ENCODE measurements at regions not wholly inside any gene's neighbourhood (a gene's known extent, or its start where the extent isn't known, plus 50 kb on each side); places are given as distances from the start of the nearest gene placed in this dataset.

DNA sequence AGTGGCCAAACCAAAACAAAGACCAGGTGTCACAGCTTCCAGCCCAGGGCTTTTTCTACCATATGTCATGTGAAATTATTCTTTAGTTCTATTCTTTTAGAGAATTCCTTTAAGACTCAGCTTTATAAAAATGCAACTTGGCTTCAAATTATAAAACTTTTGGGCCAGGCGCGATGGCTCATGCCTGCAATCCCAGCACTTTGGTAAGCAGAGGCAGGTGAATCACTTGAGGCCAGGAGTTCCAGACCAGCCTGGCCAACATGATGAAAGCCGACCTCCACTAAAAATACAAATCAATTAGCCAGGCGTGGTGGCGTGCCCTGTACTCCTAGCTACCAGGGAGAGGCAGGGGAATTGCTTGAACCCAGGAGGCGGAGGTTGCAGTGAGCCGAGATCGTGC, 210.3 kb upstream of the ARG1 start:
- 91% methylated on average over 5 of the region's 8 CpGs for WGBS (ENCODE audit: insufficient coverage)
- Histone ChIP-seq H3K27ac (ENCODE audit: low read depth, low read length) (no peak overlapping the region), H3K36me3 (ENCODE audit: control insufficient read depth, insufficient read depth, low read length) (no peaks in the 10 kb centered on the region), H3K9me3 (ENCODE audit: control insufficient read depth, insufficient read depth, low read length) (no peaks in the 10 kb centered on the region), H3K27me3 (ENCODE audit: control insufficient read depth, insufficient read depth, low read length) (no peaks in the 10 kb centered on the region), H3K4me1 (ENCODE audit: control insufficient read depth, insufficient read depth, low read length) (peaks cover 2% of the 10 kb centered on the region), H3K4me3 (ENCODE audit: low read depth, low read length) (no peak overlapping the region)
- DNase-seq (ENCODE audit: low read depth in 4 of 6, low spot score in 6 of 6): no peak

DNA sequence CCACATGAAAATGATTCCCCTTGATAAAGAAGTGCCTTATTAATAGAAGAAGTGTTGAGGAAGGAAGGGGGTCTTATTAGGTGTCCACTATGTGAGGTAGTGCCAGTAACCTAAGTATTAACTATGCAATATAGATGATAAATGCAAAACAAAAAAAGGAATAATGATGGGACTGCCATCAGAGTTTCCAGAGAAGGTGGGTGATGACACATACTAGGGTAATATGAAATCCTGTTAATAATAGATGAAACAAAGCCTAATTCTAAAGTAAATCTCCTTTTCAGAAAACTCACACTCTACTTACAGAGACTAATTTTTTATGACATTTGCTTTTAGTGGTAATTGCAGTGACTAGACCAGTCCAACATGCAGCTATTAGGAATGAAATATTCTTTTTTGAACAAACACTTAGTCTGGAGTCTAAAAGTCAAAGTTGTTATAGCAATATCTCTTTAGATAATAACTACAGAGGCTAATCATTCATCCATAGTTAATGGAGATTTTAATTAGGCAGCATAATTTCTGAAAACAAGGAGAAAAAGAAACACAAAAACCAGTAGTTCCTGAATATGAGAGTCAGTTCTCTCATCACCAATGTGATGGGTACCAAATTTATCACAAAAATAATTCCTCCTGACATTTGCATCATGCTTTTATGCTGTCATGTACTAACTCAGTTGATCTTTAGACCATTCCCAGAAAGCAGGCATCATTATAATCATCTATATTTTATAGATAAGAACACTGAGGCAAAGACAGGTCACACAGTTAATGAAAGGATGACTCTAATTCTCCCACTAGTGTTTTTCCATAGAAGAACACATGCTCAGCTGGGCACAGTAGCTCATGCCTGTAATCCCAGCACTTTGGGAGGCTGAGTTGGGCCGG, 208.8 kb upstream of the ARG1 start:
- no peak overlapping the region for H3K27ac ChIP-seq (ENCODE audit: low read depth, low read length)
- H3K27me3 ChIP-seq (ENCODE audit: control insufficient read depth, insufficient read depth, low read length): no peaks in the 10 kb centered on the region
- no CpG with 5 or more reads among the region's 1 CpG for WGBS (ENCODE audit: insufficient coverage)
- H3K4me1 ChIP-seq (ENCODE audit: control insufficient read depth, insufficient read depth, low read length): peaks cover 9% of the 10 kb centered on the region
- H3K4me3 ChIP-seq (ENCODE audit: low read depth, low read length): no peak overlapping the region
- no peak for DNase-seq (ENCODE audit: low read depth in 4 of 6, low spot score in 6 of 6)
- H3K36me3 ChIP-seq (ENCODE audit: control insufficient read depth, insufficient read depth, low read length): no peaks in the 10 kb centered on the region
- no peaks in the 10 kb centered on the region for H3K9me3 ChIP-seq (ENCODE audit: control insufficient read depth, insufficient read depth, low read length)

- Histone ChIP-seq H3K27ac (ENCODE audit: low read depth, low read length) (no peak overlapping the region), H3K36me3 (ENCODE audit: control insufficient read depth, insufficient read depth, low read length) (no peaks in the 10 kb centered on the region), H3K27me3 (ENCODE audit: control insufficient read depth, insufficient read depth, low read length) (no peaks in the 10 kb centered on the region), H3K4me3 (ENCODE audit: low read depth, low read length) (no peak overlapping the region), H3K4me1 (ENCODE audit: control insufficient read depth, insufficient read depth, low read length) (peaks cover 10% of the 10 kb centered on the region), H3K9me3 (ENCODE audit: control insufficient read depth, insufficient read depth, low read length) (no peaks in the 10 kb centered on the region)
- WGBS (ENCODE audit: insufficient coverage): no CpG with 5 or more reads among the region's 2 CpGs
- DNase-seq (ENCODE audit: low read depth in 4 of 6, low spot score in 6 of 6): no peak
Observed at GRCh38 chr6:131366223-131366622, 206.8 kb upstream of the ARG1 start.

DNA sequence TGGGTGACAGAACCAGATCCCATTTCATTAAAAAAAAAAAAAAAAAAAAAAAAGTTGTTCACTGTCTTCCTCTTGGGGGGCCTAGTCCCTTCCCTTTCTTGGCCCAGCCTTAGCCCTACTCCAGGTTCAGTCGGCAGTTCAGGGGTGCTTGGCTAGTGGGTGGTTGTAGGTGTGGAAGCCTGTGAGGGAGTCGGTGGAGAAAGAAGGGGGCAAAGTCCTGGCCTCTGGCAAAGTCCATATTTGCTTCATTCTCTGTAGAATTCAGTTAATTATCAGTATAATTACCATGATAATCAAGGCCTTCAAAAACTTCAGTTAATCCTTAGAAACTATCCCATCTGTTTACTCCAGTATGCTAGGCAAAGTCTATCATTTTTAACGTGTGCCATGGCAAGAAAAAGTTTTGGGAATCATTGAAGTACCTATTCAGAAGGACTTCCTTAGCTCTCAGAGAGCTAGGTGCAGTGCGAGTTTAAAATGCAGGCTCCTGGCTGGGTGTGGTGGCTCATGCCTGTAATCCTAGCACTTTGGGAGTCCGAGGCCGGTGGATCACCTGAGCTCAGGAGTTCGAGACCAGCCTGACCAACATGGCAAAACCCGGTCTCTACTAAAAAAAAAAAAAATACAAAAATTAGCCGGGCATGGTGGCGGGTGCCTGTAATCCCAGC, 205.7 kb upstream of the ARG1 start:
- 88% methylated on average over 2 of the region's 10 CpGs for WGBS (ENCODE audit: insufficient coverage)
- no peaks in the 10 kb centered on the region for H3K36me3 ChIP-seq (ENCODE audit: control insufficient read depth, insufficient read depth, low read length)

GRCh38 chr6:131368198-131368911, 204.7 kb upstream of the ARG1 start:
- no peaks in the 10 kb centered on the region for H3K36me3 ChIP-seq (ENCODE audit: control insufficient read depth, insufficient read depth, low read length)
- peak overlapping the region; percentile 68 for H3K27ac ChIP-seq (ENCODE audit: low read depth, low read length)
- 19% methylated on average over 4 of the region's 6 CpGs for WGBS (ENCODE audit: insufficient coverage)
- H3K9me3 ChIP-seq (ENCODE audit: control insufficient read depth, insufficient read depth, low read length): no peaks in the 10 kb centered on the region
- H3K4me3 ChIP-seq (ENCODE audit: low read depth, low read length): no peak overlapping the region
- no peaks in the 10 kb centered on the region for H3K27me3 ChIP-seq (ENCODE audit: control insufficient read depth, insufficient read depth, low read length)
- H3K4me1 ChIP-seq (ENCODE audit: control insufficient read depth, insufficient read depth, low read length): peaks cover 10% of the 10 kb centered on the region
- DNase-seq (ENCODE audit: low read depth in 4 of 6, low spot score in 6 of 6): peak in 5 of 6 donors; percentile 40 to 96 (median 66)

More for the DNA sequence above, 205.7 kb upstream of the ARG1 start:
- Histone ChIP-seq H3K27ac (ENCODE audit: low read depth, low read length) (no peak overlapping the region), H3K9me3 (ENCODE audit: control insufficient read depth, insufficient read depth, low read length) (no peaks in the 10 kb centered on the region), H3K27me3 (ENCODE audit: control insufficient read depth, insufficient read depth, low read length) (no peaks in the 10 kb centered on the region), H3K4me1 (ENCODE audit: control insufficient read depth, insufficient read depth, low read length) (peaks cover 10% of the 10 kb centered on the region), H3K4me3 (ENCODE audit: low read depth, low read length) (no peak overlapping the region)
- no peak for DNase-seq (ENCODE audit: low read depth in 4 of 6, low spot score in 6 of 6)

GRCh38 chr6:131372535-131372934, 200.5 kb upstream of the ARG1 start:
- H3K4me3 ChIP-seq (ENCODE audit: low read depth, low read length): no peak overlapping the region
- WGBS (ENCODE audit: insufficient coverage): 48% methylated on average over 2 of the region's 5 CpGs
- no peaks in the 10 kb centered on the region for H3K27me3 ChIP-seq (ENCODE audit: control insufficient read depth, insufficient read depth, low read length)
- H3K4me1 ChIP-seq (ENCODE audit: control insufficient read depth, insufficient read depth, low read length): peaks cover 9% of the 10 kb centered on the region
- H3K27ac ChIP-seq (ENCODE audit: low read depth, low read length): no peak overlapping the region
- no peaks in the 10 kb centered on the region for H3K36me3 ChIP-seq (ENCODE audit: control insufficient read depth, insufficient read depth, low read length)
- H3K9me3 ChIP-seq (ENCODE audit: control insufficient read depth, insufficient read depth, low read length): no peaks in the 10 kb centered on the region
- no peak for DNase-seq (ENCODE audit: low read depth in 4 of 6, low spot score in 6 of 6)

DNA sequence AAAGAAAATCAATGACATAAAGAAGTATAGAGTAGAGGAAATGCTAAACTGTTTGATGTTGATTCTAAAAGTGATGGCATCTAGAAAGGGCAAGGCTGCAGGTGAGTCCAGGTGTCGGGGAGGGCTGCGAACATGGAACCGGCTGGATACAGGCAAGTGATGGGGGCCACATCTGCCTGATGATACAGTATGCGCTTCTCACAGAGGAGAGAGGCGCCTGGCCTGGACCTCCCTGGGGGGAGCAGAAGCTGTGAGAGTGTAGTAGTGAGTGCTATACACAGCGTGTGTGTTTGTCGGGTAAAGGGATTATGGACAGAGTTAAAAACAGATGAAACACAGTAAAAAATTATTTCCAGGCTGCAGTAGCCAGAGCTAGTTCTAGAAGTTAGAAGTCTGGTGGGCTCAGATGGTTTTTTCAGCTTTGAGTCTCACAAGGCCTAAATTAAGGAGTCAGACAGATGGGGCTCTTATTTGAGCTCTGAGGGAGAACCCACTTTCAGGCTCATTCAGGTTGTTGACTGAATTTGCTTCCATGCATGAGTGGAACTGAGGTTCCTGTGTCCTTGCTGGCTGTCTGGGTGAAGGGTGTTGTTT, 195.8 kb upstream of the ARG1 start:
- no peaks in the 10 kb centered on the region for H3K27me3 ChIP-seq (ENCODE audit: control insufficient read depth, insufficient read depth, low read length)
- no peaks in the 10 kb centered on the region for H3K36me3 ChIP-seq (ENCODE audit: control insufficient read depth, insufficient read depth, low read length)
- WGBS (ENCODE audit: insufficient coverage): 89% methylated on average over 7 of the region's 7 CpGs
- no peak overlapping the region for H3K27ac ChIP-seq (ENCODE audit: low read depth, low read length)
- H3K4me3 ChIP-seq (ENCODE audit: low read depth, low read length): no peak overlapping the region
- peak in 2 of 6 donors; percentile 40 to 71 for DNase-seq (ENCODE audit: low read depth in 4 of 6, low spot score in 6 of 6)
- no peaks in the 10 kb centered on the region for H3K4me1 ChIP-seq (ENCODE audit: control insufficient read depth, insufficient read depth, low read length)
- no peaks in the 10 kb centered on the region for H3K9me3 ChIP-seq (ENCODE audit: control insufficient read depth, insufficient read depth, low read length)

GRCh38 chr6:131378874-131379273, 194.2 kb upstream of the ARG1 start:
- 100% methylated on average over 1 of the region's 1 CpG for WGBS (ENCODE audit: insufficient coverage)
- Histone ChIP-seq H3K27me3 (ENCODE audit: control insufficient read depth, insufficient read depth, low read length) (no peaks in the 10 kb centered on the region), H3K36me3 (ENCODE audit: control insufficient read depth, insufficient read depth, low read length) (no peaks in the 10 kb centered on the region), H3K27ac (ENCODE audit: low read depth, low read length) (no peak overlapping the region), H3K4me1 (ENCODE audit: control insufficient read depth, insufficient read depth, low read length) (peaks cover 6% of the 10 kb centered on the region), H3K4me3 (ENCODE audit: low read depth, low read length) (no peak overlapping the region), H3K9me3 (ENCODE audit: control insufficient read depth, insufficient read depth, low read length) (no peaks in the 10 kb centered on the region)
- no peak for DNase-seq (ENCODE audit: low read depth in 4 of 6, low spot score in 6 of 6)

DNA sequence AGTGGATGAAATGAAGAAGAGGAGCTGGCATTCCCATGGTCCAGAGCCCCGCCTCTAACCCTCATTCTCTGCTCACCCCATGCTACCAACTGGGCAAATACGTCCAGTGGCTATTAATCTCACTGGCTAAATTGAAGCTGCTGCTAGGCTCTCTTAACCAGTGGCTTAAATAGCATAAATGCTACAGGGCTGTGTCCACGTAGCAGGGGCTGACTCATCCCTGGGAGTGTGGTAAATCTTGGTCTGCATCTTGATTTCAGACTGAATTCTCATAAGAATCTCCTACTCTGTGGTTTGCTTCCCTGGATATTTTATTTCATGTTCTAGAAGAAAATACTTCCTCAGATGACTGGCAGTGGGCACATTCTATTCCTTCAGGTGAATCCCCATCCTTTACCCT, 193.1 kb upstream of the ARG1 start:
- H3K27me3 ChIP-seq (ENCODE audit: control insufficient read depth, insufficient read depth, low read length): no peaks in the 10 kb centered on the region
- no peaks in the 10 kb centered on the region for H3K9me3 ChIP-seq (ENCODE audit: control insufficient read depth, insufficient read depth, low read length)
- no peak overlapping the region for H3K27ac ChIP-seq (ENCODE audit: low read depth, low read length)
- WGBS (ENCODE audit: insufficient coverage): 92% methylated on average over 2 of the region's 3 CpGs
- peaks cover 8% of the 10 kb centered on the region for H3K4me1 ChIP-seq (ENCODE audit: control insufficient read depth, insufficient read depth, low read length)
- no peak overlapping the region for H3K4me3 ChIP-seq (ENCODE audit: low read depth, low read length)
- DNase-seq (ENCODE audit: low read depth in 4 of 6, low spot score in 6 of 6): no peak
- no peaks in the 10 kb centered on the region for H3K36me3 ChIP-seq (ENCODE audit: control insufficient read depth, insufficient read depth, low read length)
